ENCODE measurements at regions not wholly inside any gene's neighbourhood (a gene's known extent, or its start where the extent isn't known, plus 50 kb on each side); places are given as distances from the start of the nearest gene placed in this dataset.

- no peak for DNase-seq (ENCODE audit: low read depth, low spot score)
- intact Hi-C loops (cut with micrococcal nuclease) (no loop called here), dilution Hi-C loops (cut with MboI; ENCODE audit: extremely low pct_ligation_motif_present, low sequenced_read_pairs) (no loop called here)
- POLR2A ChIA-PET, result no interaction called here
- no peak for FAIRE-seq
- Histone ChIP-seq H3K9me1 (replicated peaks; ENCODE audit: control insufficient read depth, extremely low read depth, insufficient read depth, low read length) (no peaks in the 10 kb centered on the region), H3K4me2 (ENCODE audit: insufficient read depth, low read length) (no peak overlapping the region), H3K4me1 (ENCODE audit: control insufficient read depth, extremely low read depth, insufficient read depth, low read length) (no peaks in the 10 kb centered on the region), H2AFZ (ENCODE audit: low read depth, low read length) (no peak overlapping the region), H4K20me1 (replicated peaks; ENCODE audit: control insufficient read depth, extremely low read depth, insufficient read depth, low read length) (no peaks in the 10 kb centered on the region), H3K9me3 (replicated peaks; ENCODE audit: control insufficient read depth, insufficient read depth, low read length) (no peaks in the 10 kb centered on the region), H3K27ac (ENCODE audit: insufficient read depth, low read depth, low read length) (no peak overlapping the region), H3K27me3 (ENCODE audit: control insufficient read depth in 2 of 2, insufficient read depth in 2 of 2, low read length in 2 of 2) (no peaks in the 10 kb centered on the region), H3K9ac (replicated peaks; ENCODE audit: extremely low read depth, insufficient read depth, low read length) (no peak overlapping the region), H3K36me3 (ENCODE audit: control insufficient read depth in 2 of 2, extremely low read depth in 1 of 2, insufficient read depth in 2 of 2, low read length in 2 of 2) (no peaks in the 10 kb centered on the region), H3K79me2 (ENCODE audit: control insufficient read depth, insufficient read depth, low read length) (no peaks in the 10 kb centered on the region), H3K4me3 (replicated peaks in 1 of 3; ENCODE audit: insufficient read depth in 1 of 3, low read depth in 1 of 3, low read length in 3 of 3) (no peak overlapping the region)
- no peak for TF ChIP-seq POLR2AphosphoS5 (IDR thresholded peaks at IDR 0.05; ENCODE audit: insufficient read depth, low read depth, low read length)
- no peak for TF ChIP-seq JUN (IDR thresholded peaks at IDR 0.05; ENCODE audit: borderline replicate concordance, insufficient read depth, insufficient read length, low read depth)
- TF ChIP-seq EZH2 (IDR thresholded peaks at IDR 0.05; ENCODE audit: borderline replicate concordance, low read depth, low read length, severe bottlenecking), result no peak
- TF ChIP-seq POLR2A (IDR thresholded peaks at IDR 0.05; ENCODE audit: low read depth, low read length), result no peak
- TF ChIP-seq MAX (IDR thresholded peaks at IDR 0.05; ENCODE audit: insufficient read depth, insufficient read length), result no peak
- no peak for TF ChIP-seq CTCF (IDR thresholded peaks at IDR 0.05; ENCODE audit: extremely low read depth in 1 of 2, insufficient read depth in 1 of 2, low read depth in 1 of 2, low read length in 2 of 2)
- TF ChIP-seq MYC (IDR thresholded peaks at IDR 0.05; ENCODE audit: low read depth, low read length), result no peak
- TF ChIP-seq GATA2 (IDR thresholded peaks at IDR 0.05; ENCODE audit: insufficient read depth, insufficient read length, low read depth, low read length), result no peak
- TF ChIP-seq FOS (IDR thresholded peaks at IDR 0.05; ENCODE audit: borderline replicate concordance, insufficient read depth, low read length), result no peak
- CTCF ChIA-PET, result no interaction called here
- BruUV-seq (replicated peaks), result no TSS peak
Observed at GRCh38 chr6:105800398-105800797, 285.7 kb upstream of the PRDM1 start.
